NB4 (cell line): ENCODE measurements at regions not wholly inside any gene's neighbourhood (a gene's known extent, or its start where the extent isn't known, plus 50 kb on each side); places are given as distances from the start of the nearest gene placed in this dataset.

Experiments
- DNase-seq: peaks from one replicate; pipeline ENCODE4 v3.0.0; 2010; ENCODE audit warnings: low read depth
- H3K4me3 ChIP-seq: one replicate; pipeline ENCODE4 v1.5.1; 2011; ENCODE audit warnings: mild to moderate bottlenecking, low read depth, low read length, moderate library complexity
- MAX ChIP-seq: IDR thresholded peaks from 2 replicates; pipeline ENCODE4 v1.6.1; 2011; ENCODE audit warnings: low read depth, low read length
- MYC ChIP-seq: IDR thresholded peaks from 2 replicates; pipeline ENCODE4 v1.6.1; 2011; ENCODE audit warnings: low read depth, low read length
- POLR2A ChIP-seq: IDR thresholded peaks from 2 replicates; pipeline ENCODE4 v1.6.1; 2011; ENCODE audit warnings: mild to moderate bottlenecking; ENCODE audit not compliant: insufficient read length; ENCODE audit errors: extremely low read depth
- TF ChIP-seq, protein P1 (sequence below): IDR thresholded peaks from one replicate; pipeline ENCODE4 v1.5.1; 2012; ENCODE audit warnings: low read depth, low read length

GRCh38 chr5:18305288-18305924, 671.1 kb downstream of the TAF11L14 start:
- peak; percentile 45; the same call in 1 of the 2 replicates for TF ChIP-seq MAX
- no peak for TF ChIP-seq MYC
- TF ChIP-seq, protein P1, sequence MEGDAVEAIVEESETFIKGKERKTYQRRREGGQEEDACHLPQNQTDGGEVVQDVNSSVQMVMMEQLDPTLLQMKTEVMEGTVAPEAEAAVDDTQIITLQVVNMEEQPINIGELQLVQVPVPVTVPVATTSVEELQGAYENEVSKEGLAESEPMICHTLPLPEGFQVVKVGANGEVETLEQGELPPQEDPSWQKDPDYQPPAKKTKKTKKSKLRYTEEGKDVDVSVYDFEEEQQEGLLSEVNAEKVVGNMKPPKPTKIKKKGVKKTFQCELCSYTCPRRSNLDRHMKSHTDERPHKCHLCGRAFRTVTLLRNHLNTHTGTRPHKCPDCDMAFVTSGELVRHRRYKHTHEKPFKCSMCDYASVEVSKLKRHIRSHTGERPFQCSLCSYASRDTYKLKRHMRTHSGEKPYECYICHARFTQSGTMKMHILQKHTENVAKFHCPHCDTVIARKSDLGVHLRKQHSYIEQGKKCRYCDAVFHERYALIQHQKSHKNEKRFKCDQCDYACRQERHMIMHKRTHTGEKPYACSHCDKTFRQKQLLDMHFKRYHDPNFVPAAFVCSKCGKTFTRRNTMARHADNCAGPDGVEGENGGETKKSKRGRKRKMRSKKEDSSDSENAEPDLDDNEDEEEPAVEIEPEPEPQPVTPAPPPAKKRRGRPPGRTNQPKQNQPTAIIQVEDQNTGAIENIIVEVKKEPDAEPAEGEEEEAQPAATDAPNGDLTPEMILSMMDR: peak; percentile 66
- no peak overlapping the region for H3K4me3 ChIP-seq
- peak; percentile 50 for DNase-seq

GRCh38 chr5:18311266-18311665, 677.0 kb downstream of the TAF11L14 start:
- peak; percentile 7 for DNase-seq
- TF ChIP-seq, protein P1: no peak
- 0 out of 2 replicates have a peak, but pooled peaks have one; percentile 19 for TF ChIP-seq MYC

DNA sequence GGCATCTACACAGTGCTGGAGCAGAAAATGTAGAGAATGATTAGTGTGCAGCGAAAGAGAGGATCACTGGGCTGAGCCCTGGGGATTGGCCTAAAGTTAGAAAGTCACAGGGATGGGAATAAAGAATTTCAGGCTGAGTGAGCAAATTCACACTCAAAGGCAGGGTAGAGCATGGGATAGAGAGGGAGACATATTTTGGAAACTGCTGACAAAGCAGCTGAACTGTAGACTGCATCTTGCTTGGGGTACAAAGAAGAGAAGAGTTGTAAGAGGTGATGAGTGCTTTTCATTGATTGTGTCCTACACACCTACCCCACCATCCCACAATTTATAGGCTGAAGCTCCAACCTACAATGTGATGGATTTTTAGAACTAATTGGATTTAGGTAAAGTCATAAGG, 677.8 kb downstream of the TAF11L14 start:
- DNase-seq: no peak
- TF ChIP-seq POLR2A: no peak
- TF ChIP-seq MAX: no peak
- TF ChIP-seq MYC: no peak
- TF ChIP-seq, protein P1: no peak
- H3K4me3 ChIP-seq: no peak overlapping the region

More at GRCh38 chr5:18311266-18311665, 677.0 kb downstream of the TAF11L14 start:
- H3K4me3 ChIP-seq: no peak overlapping the region

- no peak overlapping the region for H3K4me3 ChIP-seq
- DNase-seq: peak; percentile 37
- TF ChIP-seq, protein P1: peak; percentile 4
- no peak for TF ChIP-seq POLR2A
Observed at GRCh38 chr5:18314192-18314778, 680.0 kb downstream of the TAF11L14 start.

GRCh38 chr5:18321262-18321942, 687.1 kb downstream of the TAF11L14 start:
- no peak overlapping the region for H3K4me3 ChIP-seq
- TF ChIP-seq, protein P1: no peak
- TF ChIP-seq MYC (no peak), MAX (no peak), POLR2A (no peak)

More at GRCh38 chr5:18321262-18321942, 687.1 kb downstream of the TAF11L14 start:
- no peak for DNase-seq
